NB4 (cell line): ENCODE measurements at regions not wholly inside any gene's neighbourhood (a gene's known extent, or its start where the extent isn't known, plus 50 kb on each side); places are given as distances from the start of the nearest gene placed in this dataset.

Source experiments
- MAX ChIP-seq: IDR thresholded peaks from 2 replicates; pipeline ENCODE4 v1.6.1; 2011; ENCODE audit warnings: low read depth, low read length
- MYC ChIP-seq: IDR thresholded peaks from 2 replicates; pipeline ENCODE4 v1.6.1; 2011; ENCODE audit warnings: low read depth, low read length
- POLR2A ChIP-seq: IDR thresholded peaks from 2 replicates; pipeline ENCODE4 v1.6.1; 2011; ENCODE audit warnings: mild to moderate bottlenecking; ENCODE audit not compliant: insufficient read length; ENCODE audit errors: extremely low read depth
- TF ChIP-seq, protein P1 (sequence below): IDR thresholded peaks from one replicate; pipeline ENCODE4 v1.5.1; 2012; ENCODE audit warnings: low read depth, low read length

GRCh38 chr20:61134296-61135030 is 117.6 kb upstream of the CDH4 start:
- TF ChIP-seq, protein P1, sequence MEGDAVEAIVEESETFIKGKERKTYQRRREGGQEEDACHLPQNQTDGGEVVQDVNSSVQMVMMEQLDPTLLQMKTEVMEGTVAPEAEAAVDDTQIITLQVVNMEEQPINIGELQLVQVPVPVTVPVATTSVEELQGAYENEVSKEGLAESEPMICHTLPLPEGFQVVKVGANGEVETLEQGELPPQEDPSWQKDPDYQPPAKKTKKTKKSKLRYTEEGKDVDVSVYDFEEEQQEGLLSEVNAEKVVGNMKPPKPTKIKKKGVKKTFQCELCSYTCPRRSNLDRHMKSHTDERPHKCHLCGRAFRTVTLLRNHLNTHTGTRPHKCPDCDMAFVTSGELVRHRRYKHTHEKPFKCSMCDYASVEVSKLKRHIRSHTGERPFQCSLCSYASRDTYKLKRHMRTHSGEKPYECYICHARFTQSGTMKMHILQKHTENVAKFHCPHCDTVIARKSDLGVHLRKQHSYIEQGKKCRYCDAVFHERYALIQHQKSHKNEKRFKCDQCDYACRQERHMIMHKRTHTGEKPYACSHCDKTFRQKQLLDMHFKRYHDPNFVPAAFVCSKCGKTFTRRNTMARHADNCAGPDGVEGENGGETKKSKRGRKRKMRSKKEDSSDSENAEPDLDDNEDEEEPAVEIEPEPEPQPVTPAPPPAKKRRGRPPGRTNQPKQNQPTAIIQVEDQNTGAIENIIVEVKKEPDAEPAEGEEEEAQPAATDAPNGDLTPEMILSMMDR = no peak
- TF ChIP-seq MAX (no peak), MYC (no peak), POLR2A (no peak)
